ENCODE measurements at regions not wholly inside any gene's neighbourhood (a gene's known extent, or its start where the extent isn't known, plus 50 kb on each side); places are given as distances from the start of the nearest gene placed in this dataset.

GRCh38 chr10:53422223-53422888, 649.8 kb upstream of the MBL2 start:
- Mint-ChIP-seq H3K4me1 (peaks cover 6% of the 10 kb centered on the region), H3K36me3 (ENCODE audit: low read depth) (no peaks in the 10 kb centered on the region), H3K27ac (ENCODE audit: unreplicated experiment) (no peak overlapping the region), H3K4me3 (no peak overlapping the region), H3K27me3 (ENCODE audit: low read depth) (no peaks in the 10 kb centered on the region), H3K9me3 (peaks cover 15% of the 10 kb centered on the region)
- TF ChIP-seq CTCF (conservative IDR thresholded peaks at IDR 0.05), result no peak
- no peak for DNase-seq (ENCODE audit: low read depth, low spot score)

- Mint-ChIP-seq H3K9me3 (peaks cover 7% of the 10 kb centered on the region), H3K27ac (ENCODE audit: unreplicated experiment) (no peak overlapping the region), H3K27me3 (ENCODE audit: low read depth) (no peaks in the 10 kb centered on the region), H3K4me1 (no peaks in the 10 kb centered on the region), H3K4me3 (no peak overlapping the region), H3K36me3 (ENCODE audit: low read depth) (peaks cover 6% of the 10 kb centered on the region)
- no peak for TF ChIP-seq CTCF (conservative IDR thresholded peaks at IDR 0.05)
- no peak for DNase-seq (ENCODE audit: low read depth, low spot score)
Measured at GRCh38 chr10:53412651-53413050, 640.1 kb upstream of the MBL2 start.

- Mint-ChIP-seq H3K9me3 (peaks cover 2% of the 10 kb centered on the region), H3K27me3 (ENCODE audit: low read depth) (no peaks in the 10 kb centered on the region), H3K27ac (ENCODE audit: unreplicated experiment) (no peak overlapping the region), H3K36me3 (ENCODE audit: low read depth) (no peaks in the 10 kb centered on the region), H3K4me3 (no peak overlapping the region), H3K4me1 (no peaks in the 10 kb centered on the region)
- no peak for TF ChIP-seq CTCF (conservative IDR thresholded peaks at IDR 0.05)
- no peak for DNase-seq (ENCODE audit: low read depth, low spot score)
Measured at GRCh38 chr10:53406532-53406931, 633.9 kb upstream of the MBL2 start.

- Mint-ChIP-seq H3K36me3 (ENCODE audit: low read depth) (no peaks in the 10 kb centered on the region), H3K4me3 (no peak overlapping the region), H3K27me3 (ENCODE audit: low read depth) (no peaks in the 10 kb centered on the region), H3K4me1 (no peaks in the 10 kb centered on the region), H3K27ac (ENCODE audit: unreplicated experiment) (no peak overlapping the region), H3K9me3 (peaks cover 2% of the 10 kb centered on the region)
- no peak for DNase-seq (ENCODE audit: low read depth, low spot score)
- no peak for TF ChIP-seq CTCF (conservative IDR thresholded peaks at IDR 0.05)
Measured at GRCh38 chr10:53403688-53404087, 631.1 kb upstream of the MBL2 start.

GRCh38 chr10:53402594-53402993, 630.0 kb upstream of the MBL2 start:
- no peaks in the 10 kb centered on the region for H3K27me3 Mint-ChIP-seq (ENCODE audit: low read depth)
- peak overlapping the region; percentile 71 for H3K27ac Mint-ChIP-seq (ENCODE audit: unreplicated experiment)
- H3K4me3 Mint-ChIP-seq, result no peak overlapping the region
- no peak for TF ChIP-seq CTCF (conservative IDR thresholded peaks at IDR 0.05)
- no peaks in the 10 kb centered on the region for H3K36me3 Mint-ChIP-seq (ENCODE audit: low read depth)
- no peaks in the 10 kb centered on the region for H3K4me1 Mint-ChIP-seq
- no peak for DNase-seq (ENCODE audit: low read depth, low spot score)
- H3K9me3 Mint-ChIP-seq, result peaks cover 2% of the 10 kb centered on the region

Data from neural crest cell (in vitro differentiated cells).